Liver (tissue), 8 donors: ENCODE measurements at regions not wholly inside any gene's neighbourhood (a gene's known extent, or its start where the extent isn't known, plus 50 kb on each side); places are given as distances from the start of the nearest gene placed in this dataset.

Experiments
- DNase-seq: peaks from one replicate; pipeline ENCODE4 v3.0.0-alpha.2; 2017; ENCODE audit warnings: low spot score
- H3K27ac ChIP-seq, 2 donors: one replicate each; pipeline ENCODE4 v1.7.0; 2013; ENCODE audit warnings: inconsistent platforms in 2 of 2, low read length in 2 of 2, control low read depth in 1 of 2, low read depth in 1 of 2, mild to moderate bottlenecking in 1 of 2
- H3K27me3 ChIP-seq, 4 donors: one replicate each; pipeline versions ENCODE4 v1.6.1 to v1.7.0; 2013; ENCODE audit warnings: low read length in 3 of 4, inconsistent platforms in 1 of 4, mild to moderate bottlenecking in 1 of 4, moderate library complexity in 1 of 4; ENCODE audit not compliant: control insufficient read depth in 4 of 4, insufficient read depth in 4 of 4
- H3K36me3 ChIP-seq, 4 donors: one replicate each; pipeline versions ENCODE4 v1.6.1 to v1.7.0; 2013; ENCODE audit warnings: low read length in 3 of 4, mild to moderate bottlenecking in 3 of 4, low read depth in 1 of 4, moderate library complexity in 1 of 4; ENCODE audit not compliant: control insufficient read depth in 4 of 4, insufficient read depth in 3 of 4
- H3K4me1 ChIP-seq, 4 donors: one replicate each; pipeline versions ENCODE4 v1.6.1 to v1.7.0; 2013; ENCODE audit warnings: low read length in 3 of 4, mild to moderate bottlenecking in 3 of 4, moderate library complexity in 1 of 4; ENCODE audit not compliant: control insufficient read depth in 4 of 4, insufficient read depth in 4 of 4
- H3K4me3 ChIP-seq, 3 donors: one replicate each; pipeline versions ENCODE4 v1.6.1 to v1.7.0; 2013; ENCODE audit warnings: low read length in 3 of 3, control low read depth in 1 of 3, low read depth in 1 of 3, mild to moderate bottlenecking in 1 of 3
- H3K9ac ChIP-seq, 2 donors: one replicate each; pipeline ENCODE4 v1.7.0; 2013; ENCODE audit warnings: low read length in 2 of 2, mild to moderate bottlenecking in 2 of 2, moderate library complexity in 2 of 2, control low read depth in 1 of 2, low read depth in 1 of 2
- H3K9me3 ChIP-seq, 4 donors: one replicate each; pipeline versions ENCODE4 v1.6.1 to v1.7.0; 2013; ENCODE audit warnings: low read length in 3 of 4; ENCODE audit not compliant: control insufficient read depth in 4 of 4
- EGR1 ChIP-seq, 2 donors: IDR thresholded peaks; 2 replicates each; pipeline ENCODE4 v1.6.1; 2016 to 2018; ENCODE audit warnings: antibody characterized with exemption in 2 of 2, low read depth in 2 of 2
- FOXA1 ChIP-seq: IDR thresholded peaks from 2 replicates; pipeline ENCODE4 v1.6.1; 2016; ENCODE audit warnings: antibody characterized with exemption
- FOXA2 ChIP-seq: IDR thresholded peaks from 2 replicates; pipeline ENCODE4 v1.6.1; 2016; ENCODE audit warnings: antibody characterized with exemption
- GABPA ChIP-seq, 2 donors: IDR thresholded peaks in 1 of 2; conservative IDR thresholded peaks in 1 of 2; 2 replicates each; pipeline ENCODE4 v1.6.1; 2016; ENCODE audit warnings: antibody characterized with exemption in 2 of 2, mild to moderate bottlenecking in 1 of 2, moderate library complexity in 1 of 2
- HNF4A ChIP-seq, 2 donors: conservative IDR thresholded peaks; 2 replicates each; pipeline ENCODE4 v1.6.1; 2016; ENCODE audit warnings: antibody characterized with exemption in 2 of 2, mild to moderate bottlenecking in 2 of 2
- JUND ChIP-seq, 2 donors: IDR thresholded peaks; 2 replicates each; pipeline ENCODE4 v1.6.1; 2016; ENCODE audit warnings: antibody characterized with exemption in 2 of 2
- NR2F2 ChIP-seq: IDR thresholded peaks from 2 replicates; pipeline ENCODE4 v1.6.1; 2016; ENCODE audit warnings: antibody characterized with exemption
- RAD21 ChIP-seq, 2 donors: IDR thresholded peaks; 2 replicates each; pipeline ENCODE4 v1.6.1; 2016; ENCODE audit warnings: antibody characterized with exemption in 2 of 2, mild to moderate bottlenecking in 2 of 2
- RXRA ChIP-seq, 2 donors: IDR thresholded peaks; 2 replicates each; pipeline ENCODE4 v1.6.1; 2017 to 2018; ENCODE audit warnings: antibody characterized with exemption in 2 of 2, mild to moderate bottlenecking in 1 of 2
- SP1 ChIP-seq: IDR thresholded peaks from 2 replicates; pipeline ENCODE4 v1.6.1; 2018; ENCODE audit warnings: antibody characterized with exemption, mild to moderate bottlenecking
- YY1 ChIP-seq: IDR thresholded peaks from 2 replicates; pipeline ENCODE4 v1.6.1; 2016; ENCODE audit warnings: antibody characterized with exemption, mild to moderate bottlenecking
- WGBS: extraction: QIAGEN DNeasy Blood & Tissue Kit; methylation state at CpG from one replicate; pipeline ENCODE4 v1.1.7; 2013; 5-methylcytosine and 5-hydroxymethylcytosine counted together
- TF ChIP-seq, protein P1 (sequence below): fragments of 150-350 bp; IDR thresholded peaks from 2 replicates; pipeline ENCODE4 v1.5.1; 2017; ENCODE audit warnings: improper control_type of control experiment, low read depth, low read length; ENCODE audit not compliant: missing input control
- TF ChIP-seq, protein P2 (sequence below): IDR thresholded peaks from 2 replicates; pipeline ENCODE4 v1.6.1; 2016; ENCODE audit warnings: antibody characterized with exemption
- TF ChIP-seq, protein P3 (sequence below): IDR thresholded peaks from 2 replicates; pipeline ENCODE4 v1.6.1; 2016; ENCODE audit warnings: antibody characterized with exemption
- TF ChIP-seq, protein P4 (sequence below): IDR thresholded peaks from 2 replicates; pipeline ENCODE4 v1.6.1; 2016; ENCODE audit warnings: antibody characterized with exemption, mild to moderate bottlenecking
- TF ChIP-seq, protein P5 (sequence below): IDR thresholded peaks from 2 replicates; pipeline ENCODE4 v1.6.1; 2016; ENCODE audit warnings: antibody characterized with exemption
- donor health status: healthy.
- donor health status: healthy.
- donor health status: healthy.
- donor health status: healthy.
- donor health status: healthy.

DNA sequence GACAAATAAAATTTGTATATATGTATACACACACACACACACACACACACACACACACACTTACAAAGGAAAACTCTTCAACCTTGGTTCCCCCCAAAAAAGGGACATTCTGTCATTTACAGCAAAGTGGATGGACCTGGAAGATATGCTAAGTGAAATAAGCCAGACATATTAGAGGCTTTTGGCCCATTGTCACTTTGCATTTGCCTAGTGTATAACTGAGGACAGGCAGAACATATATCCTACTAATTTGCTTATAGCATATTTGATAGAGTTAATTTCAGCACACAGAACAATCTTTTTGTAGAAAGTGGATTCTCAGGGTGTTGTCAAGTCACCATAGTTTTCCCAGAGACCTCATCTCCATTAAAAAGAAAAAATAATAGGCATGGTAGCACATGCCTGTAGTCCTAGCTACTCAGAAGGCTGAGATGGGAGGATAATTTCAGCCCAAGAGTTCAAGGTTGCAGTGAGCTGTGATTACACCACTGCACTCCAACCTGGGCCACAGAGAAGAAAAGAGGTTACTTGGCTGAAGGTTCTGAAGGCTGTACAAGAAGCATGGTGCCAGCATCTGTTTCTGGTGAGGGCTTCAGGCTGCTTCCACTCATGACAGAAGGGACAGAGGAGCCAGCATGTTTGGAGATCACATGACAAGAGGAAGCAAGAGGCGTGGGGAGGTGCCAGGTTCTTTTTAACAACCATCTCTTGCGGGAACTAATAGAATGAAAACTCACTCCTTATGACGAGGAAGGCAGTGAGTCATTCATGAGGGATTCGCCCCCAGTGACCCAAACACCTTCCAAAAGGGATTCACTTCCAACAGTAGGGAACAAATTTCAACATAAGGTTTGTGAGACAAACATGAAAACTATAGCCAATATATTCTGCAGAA is 135.6 kb downstream of the TMEM168 start:
- Histone ChIP-seq H3K27ac (no peak overlapping the region), H3K27me3 (no peaks in the 10 kb centered on the region), H3K36me3 (no peaks in the 10 kb centered on the region), H3K4me1 (no peaks in the 10 kb centered on the region), H3K4me3 (no peak overlapping the region), H3K9me3 (peaks cover 0 to 2% (median under 1%) of the 10 kb centered on the region in 4 donors), H3K9ac (no peak overlapping the region)
- WGBS: 67% methylated on average over 4 of the region's 4 CpGs
- no peak for DNase-seq
- TF ChIP-seq, protein P1, sequence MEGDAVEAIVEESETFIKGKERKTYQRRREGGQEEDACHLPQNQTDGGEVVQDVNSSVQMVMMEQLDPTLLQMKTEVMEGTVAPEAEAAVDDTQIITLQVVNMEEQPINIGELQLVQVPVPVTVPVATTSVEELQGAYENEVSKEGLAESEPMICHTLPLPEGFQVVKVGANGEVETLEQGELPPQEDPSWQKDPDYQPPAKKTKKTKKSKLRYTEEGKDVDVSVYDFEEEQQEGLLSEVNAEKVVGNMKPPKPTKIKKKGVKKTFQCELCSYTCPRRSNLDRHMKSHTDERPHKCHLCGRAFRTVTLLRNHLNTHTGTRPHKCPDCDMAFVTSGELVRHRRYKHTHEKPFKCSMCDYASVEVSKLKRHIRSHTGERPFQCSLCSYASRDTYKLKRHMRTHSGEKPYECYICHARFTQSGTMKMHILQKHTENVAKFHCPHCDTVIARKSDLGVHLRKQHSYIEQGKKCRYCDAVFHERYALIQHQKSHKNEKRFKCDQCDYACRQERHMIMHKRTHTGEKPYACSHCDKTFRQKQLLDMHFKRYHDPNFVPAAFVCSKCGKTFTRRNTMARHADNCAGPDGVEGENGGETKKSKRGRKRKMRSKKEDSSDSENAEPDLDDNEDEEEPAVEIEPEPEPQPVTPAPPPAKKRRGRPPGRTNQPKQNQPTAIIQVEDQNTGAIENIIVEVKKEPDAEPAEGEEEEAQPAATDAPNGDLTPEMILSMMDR: no peak
- TF ChIP-seq, protein P2, sequence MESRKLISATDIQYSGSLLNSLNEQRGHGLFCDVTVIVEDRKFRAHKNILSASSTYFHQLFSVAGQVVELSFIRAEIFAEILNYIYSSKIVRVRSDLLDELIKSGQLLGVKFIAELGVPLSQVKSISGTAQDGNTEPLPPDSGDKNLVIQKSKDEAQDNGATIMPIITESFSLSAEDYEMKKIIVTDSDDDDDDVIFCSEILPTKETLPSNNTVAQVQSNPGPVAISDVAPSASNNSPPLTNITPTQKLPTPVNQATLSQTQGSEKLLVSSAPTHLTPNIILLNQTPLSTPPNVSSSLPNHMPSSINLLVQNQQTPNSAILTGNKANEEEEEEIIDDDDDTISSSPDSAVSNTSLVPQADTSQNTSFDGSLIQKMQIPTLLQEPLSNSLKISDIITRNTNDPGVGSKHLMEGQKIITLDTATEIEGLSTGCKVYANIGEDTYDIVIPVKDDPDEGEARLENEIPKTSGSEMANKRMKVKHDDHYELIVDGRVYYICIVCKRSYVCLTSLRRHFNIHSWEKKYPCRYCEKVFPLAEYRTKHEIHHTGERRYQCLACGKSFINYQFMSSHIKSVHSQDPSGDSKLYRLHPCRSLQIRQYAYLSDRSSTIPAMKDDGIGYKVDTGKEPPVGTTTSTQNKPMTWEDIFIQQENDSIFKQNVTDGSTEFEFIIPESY: no peak
- TF ChIP-seq, protein P3, sequence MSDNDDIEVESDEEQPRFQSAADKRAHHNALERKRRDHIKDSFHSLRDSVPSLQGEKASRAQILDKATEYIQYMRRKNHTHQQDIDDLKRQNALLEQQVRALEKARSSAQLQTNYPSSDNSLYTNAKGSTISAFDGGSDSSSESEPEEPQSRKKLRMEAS: no peak
- TF ChIP-seq FOXA2 (no peak), RXRA (IDR thresholded peaks at IDR 0.05) (no peak), SP1 (no peak), JUND (IDR thresholded peaks at IDR 0.05) (no peak), EGR1 (IDR thresholded peaks at IDR 0.05; ENCODE audit: low read depth in 2 of 2) (no peak), RAD21 (IDR thresholded peaks at IDR 0.05) (no peak), FOXA1 (no peak), NR2F2 (no peak), HNF4A (conservative IDR thresholded peaks at IDR 0.05) (no peak), GABPA (IDR thresholded peaks at IDR 0.05 in 1 of 2, conservative IDR thresholded peaks at IDR 0.05 in 1 of 2) (no peak), YY1 (no peak)
- TF ChIP-seq, protein P4, sequence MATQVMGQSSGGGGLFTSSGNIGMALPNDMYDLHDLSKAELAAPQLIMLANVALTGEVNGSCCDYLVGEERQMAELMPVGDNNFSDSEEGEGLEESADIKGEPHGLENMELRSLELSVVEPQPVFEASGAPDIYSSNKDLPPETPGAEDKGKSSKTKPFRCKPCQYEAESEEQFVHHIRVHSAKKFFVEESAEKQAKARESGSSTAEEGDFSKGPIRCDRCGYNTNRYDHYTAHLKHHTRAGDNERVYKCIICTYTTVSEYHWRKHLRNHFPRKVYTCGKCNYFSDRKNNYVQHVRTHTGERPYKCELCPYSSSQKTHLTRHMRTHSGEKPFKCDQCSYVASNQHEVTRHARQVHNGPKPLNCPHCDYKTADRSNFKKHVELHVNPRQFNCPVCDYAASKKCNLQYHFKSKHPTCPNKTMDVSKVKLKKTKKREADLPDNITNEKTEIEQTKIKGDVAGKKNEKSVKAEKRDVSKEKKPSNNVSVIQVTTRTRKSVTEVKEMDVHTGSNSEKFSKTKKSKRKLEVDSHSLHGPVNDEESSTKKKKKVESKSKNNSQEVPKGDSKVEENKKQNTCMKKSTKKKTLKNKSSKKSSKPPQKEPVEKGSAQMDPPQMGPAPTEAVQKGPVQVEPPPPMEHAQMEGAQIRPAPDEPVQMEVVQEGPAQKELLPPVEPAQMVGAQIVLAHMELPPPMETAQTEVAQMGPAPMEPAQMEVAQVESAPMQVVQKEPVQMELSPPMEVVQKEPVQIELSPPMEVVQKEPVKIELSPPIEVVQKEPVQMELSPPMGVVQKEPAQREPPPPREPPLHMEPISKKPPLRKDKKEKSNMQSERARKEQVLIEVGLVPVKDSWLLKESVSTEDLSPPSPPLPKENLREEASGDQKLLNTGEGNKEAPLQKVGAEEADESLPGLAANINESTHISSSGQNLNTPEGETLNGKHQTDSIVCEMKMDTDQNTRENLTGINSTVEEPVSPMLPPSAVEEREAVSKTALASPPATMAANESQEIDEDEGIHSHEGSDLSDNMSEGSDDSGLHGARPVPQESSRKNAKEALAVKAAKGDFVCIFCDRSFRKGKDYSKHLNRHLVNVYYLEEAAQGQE: no peak
- TF ChIP-seq, protein P5, sequence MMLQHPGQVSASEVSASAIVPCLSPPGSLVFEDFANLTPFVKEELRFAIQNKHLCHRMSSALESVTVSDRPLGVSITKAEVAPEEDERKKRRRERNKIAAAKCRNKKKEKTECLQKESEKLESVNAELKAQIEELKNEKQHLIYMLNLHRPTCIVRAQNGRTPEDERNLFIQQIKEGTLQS: no peak
